ENCODE measurements at regions not wholly inside any gene's neighbourhood (a gene's known extent, or its start where the extent isn't known, plus 50 kb on each side); places are given as distances from the start of the nearest gene placed in this dataset.

- Histone ChIP-seq H2BK12ac (ENCODE audit: low read length in 2 of 2) (no peak overlapping the region), H2AFZ (ENCODE audit: low read depth, low read length) (no peak overlapping the region), H2BK120ac (ENCODE audit: low read depth, low read length) (no peak overlapping the region), H4K91ac (ENCODE audit: low read length) (no peak overlapping the region), H3K27me3 (ENCODE audit: control insufficient read depth in 1 of 2, insufficient read depth in 1 of 2, low read length in 2 of 2) (no peaks in the 10 kb centered on the region), H3K4ac (ENCODE audit: low read depth in 1 of 2, low read length in 2 of 2) (no peak overlapping the region), H3K18ac (ENCODE audit: low read depth in 1 of 2, low read length in 2 of 2) (no peak overlapping the region), H3K4me1 (ENCODE audit: control insufficient read depth, insufficient read depth, low read depth, low read length) (no peaks in the 10 kb centered on the region), H3K23ac (ENCODE audit: low read length in 2 of 2) (no peak overlapping the region), H4K8ac (ENCODE audit: low read length) (no peak overlapping the region), H3K4me3 (ENCODE audit: insufficient read depth in 1 of 2, low read depth in 1 of 2, low read length in 2 of 2) (no peak overlapping the region), H2AK5ac (ENCODE audit: low read length, severe bottlenecking) (no peak overlapping the region), H3K14ac (ENCODE audit: low read length in 2 of 2) (no peak overlapping the region), H2BK15ac (ENCODE audit: low read depth, poor library complexity, severe bottlenecking) (no peak overlapping the region), H3K4me2 (ENCODE audit: low read length, poor library complexity, severe bottlenecking) (no peak overlapping the region), H3K79me1 (replicated peaks; ENCODE audit: low read length, poor library complexity, severe bottlenecking) (no peaks in the 10 kb centered on the region), H3K27ac (ENCODE audit: low read length, poor library complexity, severe bottlenecking) (no peak overlapping the region), H3K9ac (ENCODE audit: low read length) (no peak overlapping the region), H2BK5ac (ENCODE audit: low read depth, low read length, poor library complexity, severe bottlenecking) (no peak overlapping the region), H3K9me3 (ENCODE audit: control insufficient read depth, low read length) (no peaks in the 10 kb centered on the region), H3K36me3 (ENCODE audit: control insufficient read depth in 1 of 2, insufficient read depth in 2 of 2, low read depth in 1 of 2, low read length in 2 of 2) (no peaks in the 10 kb centered on the region)
- WGBS, result 80% methylated on average over 4 of the region's 5 CpGs
- no peak for DNase-seq
Observed at GRCh38 chr6:15077961-15078360, 167.9 kb upstream of the JARID2 start.

- DNase-seq, result no peak
- Histone ChIP-seq H2BK5ac (ENCODE audit: low read depth, low read length, poor library complexity, severe bottlenecking) (no peak overlapping the region), H3K4me3 (ENCODE audit: insufficient read depth in 1 of 2, low read depth in 1 of 2, low read length in 2 of 2) (no peak overlapping the region), H3K9ac (ENCODE audit: low read length) (no peak overlapping the region), H3K14ac (ENCODE audit: low read length in 2 of 2) (no peak overlapping the region), H3K4me2 (ENCODE audit: low read length, poor library complexity, severe bottlenecking) (no peak overlapping the region), H3K4me1 (ENCODE audit: control insufficient read depth, insufficient read depth, low read depth, low read length) (no peaks in the 10 kb centered on the region), H3K9me3 (ENCODE audit: control insufficient read depth, low read length) (no peaks in the 10 kb centered on the region), H3K79me1 (replicated peaks; ENCODE audit: low read length, poor library complexity, severe bottlenecking) (no peaks in the 10 kb centered on the region), H3K4ac (ENCODE audit: low read depth in 1 of 2, low read length in 2 of 2) (no peak overlapping the region), H2AFZ (ENCODE audit: low read depth, low read length) (no peak overlapping the region), H4K8ac (ENCODE audit: low read length) (peak overlapping the region; percentile 32), H2BK12ac (ENCODE audit: low read length in 2 of 2) (no peak overlapping the region), H2AK5ac (ENCODE audit: low read length, severe bottlenecking) (no peak overlapping the region), H3K23ac (ENCODE audit: low read length in 2 of 2) (no peak overlapping the region), H3K18ac (ENCODE audit: low read depth in 1 of 2, low read length in 2 of 2) (peak overlapping the region; percentile 47 to 48), H3K36me3 (ENCODE audit: control insufficient read depth in 1 of 2, insufficient read depth in 2 of 2, low read depth in 1 of 2, low read length in 2 of 2) (no peaks in the 10 kb centered on the region), H3K27ac (ENCODE audit: low read length, poor library complexity, severe bottlenecking) (no peak overlapping the region), H2BK120ac (ENCODE audit: low read depth, low read length) (no peak overlapping the region), H3K27me3 (ENCODE audit: control insufficient read depth in 1 of 2, insufficient read depth in 1 of 2, low read length in 2 of 2) (no peaks in the 10 kb centered on the region), H2BK15ac (ENCODE audit: low read depth, poor library complexity, severe bottlenecking) (no peak overlapping the region), H4K91ac (ENCODE audit: low read length) (no peak overlapping the region)
- whole genome bisulfite sequencing, result 57% methylated on average over 7 of the region's 7 CpGs
Observed at GRCh38 chr6:15079288-15079817, 166.5 kb upstream of the JARID2 start.

GRCh38 chr6:15080895-15081294 is 165.0 kb upstream of the JARID2 start:
- Histone ChIP-seq H3K23ac (ENCODE audit: low read length in 2 of 2) (no peak overlapping the region), H3K18ac (ENCODE audit: low read depth in 1 of 2, low read length in 2 of 2) (no peak overlapping the region), H3K4me1 (ENCODE audit: control insufficient read depth, insufficient read depth, low read depth, low read length) (no peaks in the 10 kb centered on the region), H4K8ac (ENCODE audit: low read length) (no peak overlapping the region), H2BK120ac (ENCODE audit: low read depth, low read length) (no peak overlapping the region), H3K9ac (ENCODE audit: low read length) (no peak overlapping the region), H3K79me1 (replicated peaks; ENCODE audit: low read length, poor library complexity, severe bottlenecking) (no peaks in the 10 kb centered on the region), H2AFZ (ENCODE audit: low read depth, low read length) (no peak overlapping the region), H3K4ac (ENCODE audit: low read depth in 1 of 2, low read length in 2 of 2) (no peak overlapping the region), H4K91ac (ENCODE audit: low read length) (no peak overlapping the region), H3K9me3 (ENCODE audit: control insufficient read depth, low read length) (no peaks in the 10 kb centered on the region), H3K36me3 (ENCODE audit: control insufficient read depth in 1 of 2, insufficient read depth in 2 of 2, low read depth in 1 of 2, low read length in 2 of 2) (no peaks in the 10 kb centered on the region), H3K4me3 (ENCODE audit: insufficient read depth in 1 of 2, low read depth in 1 of 2, low read length in 2 of 2) (no peak overlapping the region), H3K14ac (ENCODE audit: low read length in 2 of 2) (no peak overlapping the region), H2AK5ac (ENCODE audit: low read length, severe bottlenecking) (no peak overlapping the region), H2BK12ac (ENCODE audit: low read length in 2 of 2) (no peak overlapping the region), H2BK5ac (ENCODE audit: low read depth, low read length, poor library complexity, severe bottlenecking) (no peak overlapping the region), H2BK15ac (ENCODE audit: low read depth, poor library complexity, severe bottlenecking) (no peak overlapping the region), H3K27ac (ENCODE audit: low read length, poor library complexity, severe bottlenecking) (no peak overlapping the region), H3K4me2 (ENCODE audit: low read length, poor library complexity, severe bottlenecking) (no peak overlapping the region), H3K27me3 (ENCODE audit: control insufficient read depth in 1 of 2, insufficient read depth in 1 of 2, low read length in 2 of 2) (no peaks in the 10 kb centered on the region)
- no peak for DNase-seq
- WGBS, result 93% methylated on average over 1 of the region's 1 CpG

GRCh38 chr6:15081447-15081846 is 164.4 kb upstream of the JARID2 start:
- Histone ChIP-seq H3K4me1 (ENCODE audit: control insufficient read depth, insufficient read depth, low read depth, low read length) (no peaks in the 10 kb centered on the region), H3K18ac (ENCODE audit: low read depth in 1 of 2, low read length in 2 of 2) (no peak overlapping the region), H3K23ac (ENCODE audit: low read length in 2 of 2) (no peak overlapping the region), H3K4me2 (ENCODE audit: low read length, poor library complexity, severe bottlenecking) (no peak overlapping the region), H3K9me3 (ENCODE audit: control insufficient read depth, low read length) (no peaks in the 10 kb centered on the region), H3K14ac (ENCODE audit: low read length in 2 of 2) (no peak overlapping the region), H2BK12ac (ENCODE audit: low read length in 2 of 2) (no peak overlapping the region), H2BK15ac (ENCODE audit: low read depth, poor library complexity, severe bottlenecking) (no peak overlapping the region), H2BK5ac (ENCODE audit: low read depth, low read length, poor library complexity, severe bottlenecking) (no peak overlapping the region), H4K91ac (ENCODE audit: low read length) (no peak overlapping the region), H2AFZ (ENCODE audit: low read depth, low read length) (no peak overlapping the region), H3K4me3 (ENCODE audit: insufficient read depth in 1 of 2, low read depth in 1 of 2, low read length in 2 of 2) (no peak overlapping the region), H3K79me1 (replicated peaks; ENCODE audit: low read length, poor library complexity, severe bottlenecking) (no peaks in the 10 kb centered on the region), H3K4ac (ENCODE audit: low read depth in 1 of 2, low read length in 2 of 2) (no peak overlapping the region), H2BK120ac (ENCODE audit: low read depth, low read length) (no peak overlapping the region), H3K27ac (ENCODE audit: low read length, poor library complexity, severe bottlenecking) (no peak overlapping the region), H2AK5ac (ENCODE audit: low read length, severe bottlenecking) (no peak overlapping the region), H3K27me3 (ENCODE audit: control insufficient read depth in 1 of 2, insufficient read depth in 1 of 2, low read length in 2 of 2) (no peaks in the 10 kb centered on the region), H3K9ac (ENCODE audit: low read length) (no peak overlapping the region), H4K8ac (ENCODE audit: low read length) (no peak overlapping the region), H3K36me3 (ENCODE audit: control insufficient read depth in 1 of 2, insufficient read depth in 2 of 2, low read depth in 1 of 2, low read length in 2 of 2) (no peaks in the 10 kb centered on the region)
- WGBS, result 100% methylated on average over 2 of the region's 2 CpGs
- no peak for DNase-seq

Data from mesenchymal stem cell (in vitro differentiated cells and primary cell).